Endothelial cell of umbilical vein (primary cell): ENCODE measurements at regions not wholly inside any gene's neighbourhood (a gene's known extent, or its start where the extent isn't known, plus 50 kb on each side); places are given as distances from the start of the nearest gene placed in this dataset.

Experiments
- EZH2 ChIP-seq: IDR thresholded peaks from 2 replicates; pipeline ENCODE4 v1.6.1; 2012; ENCODE audit warnings: borderline replicate concordance, low read depth, mild to moderate bottlenecking, moderate library complexity, low read length, inconsistent platforms; ENCODE audit not compliant: severe bottlenecking
- GATA2 ChIP-seq: IDR thresholded peaks from 2 replicates; pipeline ENCODE4 v1.7.0; 2011; ENCODE audit warnings: low read depth, mild to moderate bottlenecking, moderate library complexity, mixed read lengths, low read length; ENCODE audit not compliant: insufficient read length, insufficient read depth
- JUN ChIP-seq: IDR thresholded peaks from 2 replicates; pipeline ENCODE4 v1.6.1; 2011; ENCODE audit warnings: borderline replicate concordance, low read depth; ENCODE audit not compliant: insufficient read length, insufficient read depth
- MYC ChIP-seq: IDR thresholded peaks from one replicate; pipeline ENCODE4 v1.6.1; 2011; ENCODE audit warnings: mild to moderate bottlenecking, low read depth, low read length
- POLR2A ChIP-seq: IDR thresholded peaks from 2 replicates; pipeline ENCODE4 v1.6.1; 2012; ENCODE audit warnings: low read depth, mild to moderate bottlenecking, control low read depth, low read length
- POLR2AphosphoS5 ChIP-seq: IDR thresholded peaks from 2 replicates; pipeline ENCODE4 v1.6.1; 2012; ENCODE audit warnings: low read depth, mild to moderate bottlenecking, control low read depth, low read length, moderate library complexity; ENCODE audit not compliant: insufficient read depth
- TF ChIP-seq, protein P1 (sequence below), 2 donors: IDR thresholded peaks; 1 replicate in 1 of 2; 2 replicates in 1 of 2; pipeline ENCODE4 v1.5.1; 2011; ENCODE audit warnings: low read length in 2 of 2, mild to moderate bottlenecking in 2 of 2, moderate library complexity in 2 of 2, control low read depth in 1 of 2, inconsistent platforms in 1 of 2, low read depth in 1 of 2; ENCODE audit not compliant: insufficient read depth in 1 of 2; ENCODE audit errors: extremely low read depth in 1 of 2
- TF ChIP-seq, protein P2 (sequence below): IDR thresholded peaks from 2 replicates; pipeline ENCODE4 v1.6.1; 2011; ENCODE audit not compliant: insufficient read depth, insufficient read length

DNA sequence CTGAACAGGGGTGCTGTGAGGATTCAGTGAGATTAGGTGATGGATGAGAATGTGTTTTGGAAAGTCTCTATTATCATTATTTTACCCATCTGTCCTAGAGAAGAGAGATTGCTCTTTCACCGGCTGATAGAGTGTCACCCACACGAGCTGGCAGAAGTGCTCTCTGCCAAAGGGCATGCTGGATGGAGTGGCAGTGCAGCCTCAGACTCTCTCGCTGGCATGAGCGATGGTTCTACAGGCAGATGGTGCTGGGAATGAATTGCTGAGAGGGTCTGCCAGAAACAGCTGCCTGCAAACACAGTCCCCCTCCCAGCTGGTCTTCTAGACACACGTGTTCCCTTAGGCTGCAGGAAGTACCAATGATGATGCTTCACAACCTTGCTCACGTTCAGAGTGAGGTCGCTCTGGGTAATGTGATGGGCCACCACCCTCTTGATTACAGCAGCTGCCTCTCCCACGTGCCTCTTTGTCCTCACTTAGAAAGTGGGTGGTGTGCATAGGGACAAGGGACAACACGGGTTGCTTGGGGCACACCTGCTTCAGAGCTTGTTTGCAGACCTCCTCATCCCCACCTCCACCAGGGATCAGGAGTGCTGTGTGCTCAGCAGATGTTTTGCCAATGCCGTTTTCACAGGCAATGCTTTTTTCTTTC, 84.7 kb downstream of the FOXA2 start:
- TF ChIP-seq POLR2AphosphoS5 (no peak), POLR2A (no peak), EZH2 (no peak), GATA2 (no peak), JUN (no peak), MYC (no peak)
- TF ChIP-seq, protein P1, sequence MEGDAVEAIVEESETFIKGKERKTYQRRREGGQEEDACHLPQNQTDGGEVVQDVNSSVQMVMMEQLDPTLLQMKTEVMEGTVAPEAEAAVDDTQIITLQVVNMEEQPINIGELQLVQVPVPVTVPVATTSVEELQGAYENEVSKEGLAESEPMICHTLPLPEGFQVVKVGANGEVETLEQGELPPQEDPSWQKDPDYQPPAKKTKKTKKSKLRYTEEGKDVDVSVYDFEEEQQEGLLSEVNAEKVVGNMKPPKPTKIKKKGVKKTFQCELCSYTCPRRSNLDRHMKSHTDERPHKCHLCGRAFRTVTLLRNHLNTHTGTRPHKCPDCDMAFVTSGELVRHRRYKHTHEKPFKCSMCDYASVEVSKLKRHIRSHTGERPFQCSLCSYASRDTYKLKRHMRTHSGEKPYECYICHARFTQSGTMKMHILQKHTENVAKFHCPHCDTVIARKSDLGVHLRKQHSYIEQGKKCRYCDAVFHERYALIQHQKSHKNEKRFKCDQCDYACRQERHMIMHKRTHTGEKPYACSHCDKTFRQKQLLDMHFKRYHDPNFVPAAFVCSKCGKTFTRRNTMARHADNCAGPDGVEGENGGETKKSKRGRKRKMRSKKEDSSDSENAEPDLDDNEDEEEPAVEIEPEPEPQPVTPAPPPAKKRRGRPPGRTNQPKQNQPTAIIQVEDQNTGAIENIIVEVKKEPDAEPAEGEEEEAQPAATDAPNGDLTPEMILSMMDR (IDR thresholded peaks at IDR 0.05; ENCODE audit: extremely low read depth in 1 of 2, insufficient read depth in 1 of 2, low read depth in 1 of 2, low read length in 2 of 2): no peak
- TF ChIP-seq, protein P2, sequence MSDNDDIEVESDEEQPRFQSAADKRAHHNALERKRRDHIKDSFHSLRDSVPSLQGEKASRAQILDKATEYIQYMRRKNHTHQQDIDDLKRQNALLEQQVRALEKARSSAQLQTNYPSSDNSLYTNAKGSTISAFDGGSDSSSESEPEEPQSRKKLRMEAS: no peak
